Motor neuron (in vitro differentiated cells): ENCODE measurements at regions not wholly inside any gene's neighbourhood (a gene's known extent, or its start where the extent isn't known, plus 50 kb on each side); places are given as distances from the start of the nearest gene placed in this dataset.
A peak's percentile ranks its signal among the peaks of the same experiment; 100 is the strongest.

Experiments used
- ATAC-seq, 8 experiments: fragments of 200-7000 bp; cut with Tn5 transposase; replicated peaks in 6 of 8; 2 replicates each; pipeline ENCODE4 v1.8.0; 2021; ENCODE audit warnings: mild to moderate bottlenecking in 8 of 8, moderate library complexity in 8 of 8
- H3K27ac ChIP-seq, 2 donors: fragments of 250-450 bp; sonication (Bioruptor Pico); 2 replicates each; pipeline ENCODE4 v1.9.0; 2021; ENCODE audit warnings: antibody characterized with exemption in 2 of 2, mild to moderate bottlenecking in 2 of 2, moderate library complexity in 1 of 2
- H3K4me1 ChIP-seq, 2 donors: fragments of 250-450 bp; sonication (Bioruptor Pico); replicated peaks in 1 of 2; 2 replicates each; pipeline ENCODE4 v1.6.1; 2021; ENCODE audit warnings: antibody characterized with exemption in 2 of 2, mild to moderate bottlenecking in 2 of 2, moderate library complexity in 1 of 2
- H3K4me3 ChIP-seq, 5 donors: fragments of 250-450 bp; sonication (Bioruptor Pico); 2 replicates each; pipeline ENCODE4 v1.9.0; 2021; ENCODE audit warnings: antibody characterized with exemption in 5 of 5, mild to moderate bottlenecking in 5 of 5, moderate library complexity in 4 of 5
- WGBS, 10 experiments: fragments of 450-650 bp; shearing (Covaris generic); methylation state at CpG; one replicate each; pipeline ENCODE4 v1.0.0; 2022; 5-methylcytosine and 5-hydroxymethylcytosine counted together
- in situ Hi-C, 9 experiments: fragments of 400-800 bp; cut with MboI; loops; one replicate each; pipeline ENCODE4 v1.15.0; 2021; ENCODE audit warnings: low sequenced_read_pairs in 9 of 9, low pct_unique_long_range_greater_than_20kb in 2 of 9; ENCODE audit not compliant: unreplicated experiment in 9 of 9

GRCh38 chr13:78770601-78771000 is 111.6 kb upstream of the OBI1 start:
- no peaks in the 10 kb centered on the region for H3K4me1 ChIP-seq
- no peak overlapping the region for H3K4me3 ChIP-seq
- no peak overlapping the region for H3K27ac ChIP-seq
- no peak for ATAC-seq
- in situ Hi-C loops = no loop called here
- WGBS, 10 experiments = 0 to 100% (median 80%) methylated on average over 1 of the region's 1 CpG; no CpG with 5 or more reads in 3 of the 10 experiments

DNA sequence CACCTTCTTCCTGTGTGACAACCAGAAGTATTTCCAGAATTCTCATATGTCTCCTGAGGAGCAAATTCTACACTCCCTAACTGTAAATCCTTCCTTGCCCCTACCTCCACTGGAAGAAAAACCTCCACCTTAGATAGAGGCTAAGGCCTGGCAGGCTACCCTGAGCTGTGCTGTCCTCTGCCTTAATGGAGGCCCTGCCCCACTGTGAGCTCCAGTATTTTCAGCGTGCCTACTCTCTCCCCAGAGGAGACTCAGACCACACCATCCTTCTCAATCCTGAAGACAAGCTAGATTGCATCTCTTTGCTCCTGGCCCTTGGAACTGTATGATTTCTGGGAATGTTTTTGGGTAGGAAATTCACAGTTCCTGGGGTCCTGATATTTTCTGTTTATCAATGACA is 110.0 kb upstream of the OBI1 start:
- in situ Hi-C loops = no loop called here
- ATAC-seq = no peak
- 0 to 100% (median 11%) methylated on average over 1 of the region's 1 CpG; no CpG with 5 or more reads in 7 of the 10 experiments for WGBS, 10 experiments
- no peak overlapping the region for H3K27ac ChIP-seq
- no peaks in the 10 kb centered on the region for H3K4me1 ChIP-seq
- H3K4me3 ChIP-seq = no peak overlapping the region

- in situ Hi-C loops = no loop called here
- H3K27ac ChIP-seq = no peak overlapping the region
- WGBS, 10 experiments = 0 to 87% (median 71%) methylated on average over 1 to 9 of the region's 9 CpGs; no CpG with 5 or more reads in 1 of the 10 experiments
- H3K4me3 ChIP-seq = no peak overlapping the region
- no peaks in the 10 kb centered on the region for H3K4me1 ChIP-seq
- no peak for ATAC-seq
These were observed 105.7 kb upstream of the OBI1 start for GRCh38 chr13:78764665-78765064.

DNA sequence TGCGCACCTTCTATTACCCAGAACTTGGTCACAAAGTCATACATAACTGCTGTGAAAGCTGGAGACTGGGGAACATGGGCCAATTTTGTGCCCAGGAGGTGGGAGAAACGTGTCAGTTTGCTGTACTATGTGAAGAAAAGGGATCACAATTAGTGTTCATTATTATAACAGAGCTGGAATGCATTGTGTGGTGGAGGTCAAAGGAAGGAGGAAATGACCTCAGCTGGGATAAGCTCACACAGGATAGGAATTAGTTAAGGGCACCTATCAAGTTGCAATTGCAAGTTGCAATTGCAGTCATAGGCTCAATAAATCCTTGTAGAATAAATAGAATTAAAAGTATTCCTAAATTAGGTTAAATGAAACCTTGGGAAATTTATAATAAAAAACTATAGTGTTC is 103.9 kb upstream of the OBI1 start:
- 0 to 100% (median 50%) methylated on average over 1 to 2 of the region's 2 CpGs; no CpG with 5 or more reads in 3 of the 10 experiments for WGBS, 10 experiments
- no peak for ATAC-seq

DNA sequence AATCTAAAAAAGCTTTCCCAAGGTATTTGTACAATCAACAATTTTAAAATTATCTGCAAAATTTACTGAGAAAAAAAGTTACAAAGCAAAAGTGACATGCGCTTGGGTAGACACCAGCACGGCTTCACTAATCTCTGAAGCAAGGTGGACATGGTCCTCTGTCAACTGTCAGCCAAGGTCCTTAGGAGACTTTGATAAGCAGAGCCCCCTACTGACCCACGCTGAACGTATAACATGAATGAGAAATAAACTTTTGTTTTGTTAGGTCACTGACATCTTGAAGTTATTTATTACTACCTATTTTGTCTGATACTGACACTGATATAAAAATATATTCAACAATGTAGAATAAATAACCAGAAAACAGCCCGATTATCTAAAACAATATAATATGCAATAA is 100.7 kb upstream of the OBI1 start:
- in situ Hi-C loops = no loop called here
- ATAC-seq = no peak
- Histone ChIP-seq H3K4me1 (no peaks in the 10 kb centered on the region), H3K4me3 (no peak overlapping the region), H3K27ac (no peak overlapping the region)
- 43 to 90% (median 79%) methylated on average over 1 to 5 of the region's 5 CpGs for WGBS, 10 experiments

More for the DNA sequence above, 103.9 kb upstream of the OBI1 start:
- Histone ChIP-seq H3K4me3 (no peak overlapping the region), H3K27ac (no peak overlapping the region), H3K4me1 (no peaks in the 10 kb centered on the region)
- in situ Hi-C loops = no loop called here

- H3K4me3 ChIP-seq = no peak overlapping the region
- in situ Hi-C loops = no loop called here
- WGBS, 10 experiments = 0 to 90% (median 64%) methylated on average over 1 to 4 of the region's 4 CpGs; no CpG with 5 or more reads in 1 of the 10 experiments
- ATAC-seq = no peak
- no peak overlapping the region for H3K27ac ChIP-seq
- no peaks in the 10 kb centered on the region for H3K4me1 ChIP-seq
These were observed 99.6 kb upstream of the OBI1 start for GRCh38 chr13:78758549-78758948.

DNA sequence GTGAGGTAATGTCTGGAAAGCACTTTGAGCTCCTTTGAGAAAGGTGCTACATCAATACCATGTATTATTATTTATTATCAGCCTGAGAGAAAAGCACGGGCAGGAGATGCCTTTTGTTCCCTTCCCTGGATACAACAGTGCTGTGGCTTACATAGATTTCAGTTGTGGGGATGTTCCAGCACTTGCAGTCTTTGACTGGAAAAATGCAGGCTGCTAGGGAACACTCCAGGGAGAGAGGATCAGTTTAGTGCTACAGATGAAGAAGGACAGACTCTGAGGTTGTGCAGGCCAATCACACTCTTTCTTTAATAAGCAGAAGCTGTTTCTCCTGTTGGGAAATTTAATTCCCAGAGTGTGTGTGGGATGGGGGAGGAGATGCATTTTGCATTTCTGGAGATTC is 94.5 kb upstream of the OBI1 start:
- Histone ChIP-seq H3K4me1 (no peaks in the 10 kb centered on the region), H3K27ac (no peak overlapping the region), H3K4me3 (no peak overlapping the region)
- 0 to 17% (median 0%) methylated on average over 1 of the region's 1 CpG; no CpG with 5 or more reads in 7 of the 10 experiments for WGBS, 10 experiments
- in situ Hi-C loops = no loop called here
- peak in 3 of 8 experiments; percentile 32 to 80 (median 37) for ATAC-seq

GRCh38 chr13:78750735-78751134 is 91.8 kb upstream of the OBI1 start:
- H3K4me1 ChIP-seq = no peaks in the 10 kb centered on the region
- no peak overlapping the region for H3K4me3 ChIP-seq
- peak in 1 of 8 experiments; percentile 45 for ATAC-seq
- in situ Hi-C loops = no loop called here
- WGBS, 10 experiments = 7 to 96% (median 62%) methylated on average over 1 to 2 of the region's 2 CpGs; no CpG with 5 or more reads in 4 of the 10 experiments
- no peak overlapping the region for H3K27ac ChIP-seq

DNA sequence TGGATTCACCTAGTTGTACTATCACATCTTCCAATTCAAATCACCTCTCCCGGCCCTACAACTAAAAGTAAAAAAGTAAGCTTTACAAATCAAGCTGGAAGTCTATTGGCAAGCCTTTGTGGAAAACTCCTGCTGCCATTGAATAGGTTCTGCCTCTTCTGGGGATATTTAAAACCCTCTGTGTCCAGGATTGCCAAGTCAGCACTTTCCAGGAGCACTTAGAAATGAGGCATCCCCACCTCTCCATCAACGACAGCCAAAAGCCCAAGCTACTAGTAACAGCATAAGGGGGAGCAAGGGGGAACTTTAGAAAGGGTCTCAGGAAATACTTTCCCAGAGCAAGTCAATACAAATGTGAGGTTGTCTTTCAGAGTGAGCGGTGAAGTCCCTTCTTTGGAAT is 85.0 kb upstream of the OBI1 start:
- WGBS, 10 experiments = 0 to 71% (median 41%) methylated on average over 1 to 3 of the region's 3 CpGs; no CpG with 5 or more reads in 2 of the 10 experiments
- in situ Hi-C loops = no loop called here
- no peaks in the 10 kb centered on the region for H3K4me1 ChIP-seq
- H3K27ac ChIP-seq = no peak overlapping the region
- ATAC-seq = no peak
- H3K4me3 ChIP-seq = no peak overlapping the region

DNA sequence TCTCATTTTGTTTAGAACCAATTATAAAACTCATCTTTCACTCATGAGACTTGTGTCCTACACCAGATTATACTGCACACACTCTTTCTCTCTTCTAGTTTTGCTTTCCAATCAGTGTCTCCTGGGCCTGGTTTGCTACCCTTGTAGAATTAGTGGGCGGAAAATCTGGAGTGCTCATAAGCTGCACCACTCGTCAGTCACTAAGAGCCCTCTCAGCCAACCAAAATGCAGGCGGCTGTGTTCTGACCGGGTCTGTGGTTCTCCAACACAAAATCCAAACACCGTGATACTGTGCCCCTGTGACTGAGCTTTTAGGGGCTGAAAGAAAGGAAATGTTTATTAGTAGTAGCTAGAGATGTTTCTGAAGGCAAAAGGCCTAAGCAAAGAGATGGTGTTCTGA is 83.7 kb upstream of the OBI1 start:
- in situ Hi-C loops = no loop called here
- no peak for ATAC-seq
- 10 to 80% (median 62%) methylated on average over 1 to 5 of the region's 5 CpGs; no CpG with 5 or more reads in 3 of the 10 experiments for WGBS, 10 experiments
- no peak overlapping the region for H3K27ac ChIP-seq
- no peak overlapping the region for H3K4me3 ChIP-seq
- H3K4me1 ChIP-seq = no peaks in the 10 kb centered on the region

GRCh38 chr13:78736142-78736541 is 77.2 kb upstream of the OBI1 start:
- H3K4me1 ChIP-seq = no peaks in the 10 kb centered on the region
- H3K4me3 ChIP-seq = no peak overlapping the region
- no peak for ATAC-seq
- in situ Hi-C loops = no loop called here
- H3K27ac ChIP-seq = no peak overlapping the region

DNA sequence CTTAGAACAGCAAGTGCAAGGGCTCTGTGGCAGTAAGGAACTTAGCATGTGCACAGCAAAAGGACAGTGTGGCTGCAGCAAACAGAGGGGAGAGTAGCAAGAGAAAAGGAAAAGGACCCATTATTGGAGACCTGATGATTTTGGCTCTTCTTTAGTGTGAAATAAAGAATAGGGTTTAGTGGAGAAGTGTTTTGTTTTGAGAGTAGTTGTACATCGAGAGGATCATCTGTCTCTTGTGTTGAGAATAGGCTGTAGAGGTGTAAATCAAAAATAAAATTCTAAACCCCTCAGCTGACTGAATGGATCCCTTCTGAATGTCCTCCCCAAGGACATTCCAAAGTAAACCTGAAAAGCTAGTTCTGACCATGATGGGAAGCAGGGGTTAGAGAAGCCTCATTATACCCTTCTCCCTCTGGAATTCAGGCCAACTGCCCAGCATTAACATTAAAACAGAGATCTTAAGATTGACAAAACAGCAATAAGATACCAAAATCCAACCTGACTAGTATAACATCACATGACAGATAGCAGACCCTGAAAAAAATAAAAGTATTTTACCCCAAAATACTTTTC is 73.6 kb upstream of the OBI1 start:
- Histone ChIP-seq H3K4me1 (no peaks in the 10 kb centered on the region), H3K4me3 (no peak overlapping the region), H3K27ac (no peak overlapping the region)
- no peak for ATAC-seq
- in situ Hi-C loops = no loop called here
- WGBS, 10 experiments = 0 to 100% (median 29%) methylated on average over 1 of the region's 1 CpG; no CpG with 5 or more reads in 3 of the 10 experiments

DNA sequence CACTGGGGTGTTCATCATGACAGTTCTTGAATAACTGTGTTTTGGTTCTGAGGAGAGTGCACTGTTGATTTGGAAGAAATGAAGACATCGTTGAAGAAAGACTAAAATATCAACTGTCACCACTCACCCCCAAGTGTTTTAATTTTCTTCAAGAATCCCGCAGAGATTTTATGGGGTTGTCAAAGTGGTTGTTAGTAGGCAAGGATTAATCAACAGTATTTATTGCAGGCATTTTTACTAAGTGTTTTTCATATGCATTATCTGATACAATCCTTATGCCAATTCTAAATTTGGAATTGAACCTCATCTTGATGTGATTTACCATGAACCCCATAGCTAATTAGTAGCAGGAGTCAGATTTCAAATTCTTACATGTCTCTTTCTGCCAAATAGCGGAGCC is 63.7 kb upstream of the OBI1 start:
- Histone ChIP-seq H3K4me3 (no peak overlapping the region), H3K4me1 (no peaks in the 10 kb centered on the region), H3K27ac (no peak overlapping the region)
- in situ Hi-C loops = no loop called here
- ATAC-seq = no peak
- 0 to 100% (median 74%) methylated on average over 2 to 3 of the region's 3 CpGs for WGBS, 10 experiments

DNA sequence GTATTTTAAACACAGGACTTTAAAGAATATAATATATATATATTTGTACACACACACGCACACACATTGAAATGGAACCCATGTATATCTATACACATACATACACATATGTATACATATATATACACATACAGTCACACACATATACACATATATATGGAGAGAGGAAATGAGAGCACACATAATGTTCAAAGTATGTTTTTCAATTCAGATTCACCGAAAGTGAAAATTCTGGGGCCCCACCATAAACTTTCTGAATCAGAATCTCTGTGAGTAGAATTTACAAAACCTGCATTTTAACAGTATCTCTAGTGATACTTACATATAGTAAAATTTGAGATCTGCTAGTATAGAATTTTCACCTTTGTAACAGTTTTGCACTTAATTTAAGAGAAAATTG is 60.4 kb upstream of the OBI1 start:
- 0 to 100% (median 50%) methylated on average over 1 to 2 of the region's 2 CpGs; no CpG with 5 or more reads in 3 of the 10 experiments for WGBS, 10 experiments
- peaks cover 0 to 4% of the 10 kb centered on the region in 2 donors for H3K4me1 ChIP-seq
- in situ Hi-C loops = no loop called here
- no peak overlapping the region for H3K4me3 ChIP-seq
- ATAC-seq = no peak
- no peak overlapping the region for H3K27ac ChIP-seq
